GM12875 (cell line): ENCODE measurements at regions not wholly inside any gene's neighbourhood (a gene's known extent, or its start where the extent isn't known, plus 50 kb on each side); places are given as distances from the start of the nearest gene placed in this dataset.

Experiments
- H3K4me3 ChIP-seq: one replicate; pipeline ENCODE4 v1.5.1; 2011; ENCODE audit warnings: low read depth, low read length, control low read depth
- TF ChIP-seq, protein P1 (sequence below): IDR thresholded peaks from 2 replicates; pipeline ENCODE4 v1.5.1; 2011; ENCODE audit warnings: low read depth, mild to moderate bottlenecking, control low read depth, inconsistent platforms, low read length, moderate library complexity, borderline replicate concordance; ENCODE audit not compliant: insufficient read depth

DNA sequence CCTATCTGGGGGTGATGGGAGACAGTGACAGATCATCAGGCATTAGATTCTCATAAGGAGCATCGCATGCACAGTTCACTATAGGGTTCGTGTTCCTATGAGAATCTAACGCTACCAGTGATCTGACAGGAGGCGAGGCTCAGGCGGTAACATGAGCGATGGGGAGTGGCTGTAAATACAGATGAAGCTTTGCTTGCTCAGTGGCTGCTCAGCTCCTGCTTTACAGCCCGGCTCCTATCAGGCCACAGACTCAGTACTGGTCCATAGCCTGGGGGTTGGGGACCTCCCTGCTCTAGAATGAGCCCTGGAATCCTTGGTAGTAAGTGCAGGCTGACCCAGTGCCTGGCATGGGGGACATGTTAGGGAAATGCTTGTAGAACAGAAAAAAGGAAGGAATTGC lies 426.0 kb downstream of the TYW1 start:
- TF ChIP-seq, protein P1, sequence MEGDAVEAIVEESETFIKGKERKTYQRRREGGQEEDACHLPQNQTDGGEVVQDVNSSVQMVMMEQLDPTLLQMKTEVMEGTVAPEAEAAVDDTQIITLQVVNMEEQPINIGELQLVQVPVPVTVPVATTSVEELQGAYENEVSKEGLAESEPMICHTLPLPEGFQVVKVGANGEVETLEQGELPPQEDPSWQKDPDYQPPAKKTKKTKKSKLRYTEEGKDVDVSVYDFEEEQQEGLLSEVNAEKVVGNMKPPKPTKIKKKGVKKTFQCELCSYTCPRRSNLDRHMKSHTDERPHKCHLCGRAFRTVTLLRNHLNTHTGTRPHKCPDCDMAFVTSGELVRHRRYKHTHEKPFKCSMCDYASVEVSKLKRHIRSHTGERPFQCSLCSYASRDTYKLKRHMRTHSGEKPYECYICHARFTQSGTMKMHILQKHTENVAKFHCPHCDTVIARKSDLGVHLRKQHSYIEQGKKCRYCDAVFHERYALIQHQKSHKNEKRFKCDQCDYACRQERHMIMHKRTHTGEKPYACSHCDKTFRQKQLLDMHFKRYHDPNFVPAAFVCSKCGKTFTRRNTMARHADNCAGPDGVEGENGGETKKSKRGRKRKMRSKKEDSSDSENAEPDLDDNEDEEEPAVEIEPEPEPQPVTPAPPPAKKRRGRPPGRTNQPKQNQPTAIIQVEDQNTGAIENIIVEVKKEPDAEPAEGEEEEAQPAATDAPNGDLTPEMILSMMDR = no peak
- H3K4me3 ChIP-seq = no peak overlapping the region

DNA sequence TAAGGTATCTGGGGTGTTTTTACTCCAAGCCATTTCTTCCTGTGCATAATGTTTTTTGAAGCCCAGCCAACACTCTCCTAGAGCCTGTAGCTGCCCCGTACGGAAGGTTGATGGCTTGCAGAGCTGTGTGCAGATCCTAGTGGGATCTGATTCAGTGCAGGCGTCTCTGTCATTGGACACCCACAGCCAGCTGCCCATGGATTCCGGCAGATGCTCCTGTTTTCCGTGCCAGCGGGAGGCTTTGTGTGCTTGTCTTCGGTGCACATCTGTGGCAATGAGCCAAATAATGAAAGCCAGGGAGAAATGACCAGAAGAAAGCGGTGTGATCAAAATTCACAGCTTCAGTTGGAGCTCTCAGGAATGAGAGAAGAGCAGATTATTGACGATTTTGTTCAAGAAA lies 426.4 kb downstream of the TYW1 start:
- H3K4me3 ChIP-seq = no peak overlapping the region
- TF ChIP-seq, protein P1 = no peak

DNA sequence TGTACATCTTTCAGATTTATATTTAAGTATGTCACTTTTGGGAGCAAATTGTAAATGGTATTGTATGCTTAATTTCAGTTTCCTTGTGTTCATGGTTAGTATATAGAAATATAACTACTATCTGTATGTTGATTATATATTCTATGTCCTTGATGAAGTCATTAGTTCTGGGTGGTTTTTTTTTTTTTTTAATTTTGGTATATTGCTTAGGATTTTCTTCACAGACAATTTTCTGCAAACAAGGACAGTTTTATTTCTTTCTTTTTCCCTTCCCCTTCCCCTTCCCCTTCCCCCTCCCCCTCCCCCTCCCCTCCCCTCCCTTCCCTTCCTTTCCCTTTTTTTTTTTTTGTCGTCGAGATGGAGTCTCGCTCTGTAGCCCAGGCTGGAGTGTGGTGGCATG lies 430.0 kb downstream of the TYW1 start:
- no peak overlapping the region for H3K4me3 ChIP-seq
- TF ChIP-seq, protein P1 = no peak

DNA sequence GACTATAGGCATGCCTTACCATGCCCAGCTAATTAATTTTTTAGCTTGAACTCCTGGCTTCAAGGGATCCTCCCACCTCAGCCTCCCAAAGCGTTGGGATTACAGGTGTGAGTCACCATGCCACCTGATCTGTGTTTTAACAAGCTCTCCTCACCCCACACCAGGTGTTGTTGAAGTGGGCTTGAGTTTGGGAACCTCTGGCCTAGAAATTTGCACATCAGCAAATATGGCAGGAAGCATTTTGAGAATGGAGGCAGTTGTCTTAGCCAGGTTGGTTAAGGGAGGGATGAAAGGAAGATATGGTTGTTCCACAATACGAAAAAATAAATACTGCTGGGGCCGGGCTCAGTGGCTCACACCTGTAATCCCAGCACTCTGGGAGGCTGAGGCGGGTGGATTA lies 433.1 kb downstream of the TYW1 start:
- TF ChIP-seq, protein P1 = no peak
- H3K4me3 ChIP-seq = no peak overlapping the region

DNA sequence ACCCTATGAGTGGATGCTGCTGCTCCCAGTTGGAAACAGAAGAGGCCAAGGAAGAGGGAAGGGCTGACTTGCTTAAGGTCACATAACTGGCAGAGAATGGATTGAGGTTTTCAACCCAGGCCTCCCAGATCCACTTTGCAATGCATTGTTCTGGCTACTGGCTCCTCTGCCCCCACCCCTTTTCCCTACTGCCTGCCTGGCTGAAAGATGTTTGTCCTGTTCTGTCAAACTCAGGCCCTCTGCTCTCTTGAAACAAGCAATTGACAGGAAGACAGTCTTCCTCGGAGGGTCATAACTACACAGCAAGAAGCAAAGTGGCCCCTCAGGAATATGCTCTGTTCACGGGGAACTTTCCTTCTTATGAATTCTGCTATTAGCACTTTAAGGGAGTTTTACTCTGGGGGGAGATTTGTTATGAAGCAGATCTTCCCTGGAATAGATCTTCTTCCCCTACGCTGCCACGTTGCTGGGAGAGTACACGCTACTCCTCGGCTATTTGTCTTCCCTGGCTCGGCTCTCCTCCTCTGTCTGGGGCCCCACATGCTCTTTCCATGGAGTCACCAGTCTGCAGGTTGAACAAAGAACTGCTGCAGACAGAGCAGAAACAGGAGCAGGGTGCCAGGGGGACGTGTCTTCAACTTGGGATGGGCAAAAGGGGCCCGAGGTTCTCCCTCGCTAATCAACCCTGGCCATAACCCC lies 436.1 kb downstream of the TYW1 start:
- TF ChIP-seq, protein P1 = no peak
- no peak overlapping the region for H3K4me3 ChIP-seq

DNA sequence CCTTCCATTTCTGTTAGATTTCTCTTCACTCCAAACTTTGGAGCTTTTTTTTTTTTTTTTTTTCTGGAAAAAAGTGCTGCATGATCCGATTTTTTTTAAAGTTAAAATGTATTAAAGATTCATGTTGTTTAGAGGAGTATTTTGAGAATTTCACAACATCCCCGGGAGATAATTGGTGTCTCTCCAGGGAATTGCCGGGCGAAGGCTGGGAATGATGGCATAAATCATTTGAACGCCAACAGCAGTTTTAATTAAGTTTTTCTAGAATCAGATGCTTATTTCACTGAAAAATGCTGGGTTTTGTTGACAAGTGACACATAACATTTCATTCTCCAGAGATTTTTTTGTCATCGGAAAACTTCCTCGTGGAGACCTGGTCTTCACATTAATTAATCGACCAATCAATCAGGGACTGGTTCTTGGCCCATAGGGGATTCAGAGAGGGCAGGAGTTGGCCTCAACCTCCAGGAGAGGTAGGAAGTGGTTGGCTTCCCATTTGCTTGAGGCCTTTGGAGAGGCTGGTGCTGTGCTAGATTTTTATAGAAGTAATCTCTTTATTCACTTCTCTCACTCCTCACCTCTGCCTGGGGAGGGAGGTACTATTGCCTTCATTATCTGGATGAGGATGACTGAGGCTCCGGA lies 439.4 kb downstream of the TYW1 start:
- TF ChIP-seq, protein P1 = no peak

More for the DNA sequence above, 439.4 kb downstream of the TYW1 start:
- H3K4me3 ChIP-seq = no peak overlapping the region
